ENCODE measurements at regions not wholly inside any gene's neighbourhood (a gene's known extent, or its start where the extent isn't known, plus 50 kb on each side); places are given as distances from the start of the nearest gene placed in this dataset.

DNA sequence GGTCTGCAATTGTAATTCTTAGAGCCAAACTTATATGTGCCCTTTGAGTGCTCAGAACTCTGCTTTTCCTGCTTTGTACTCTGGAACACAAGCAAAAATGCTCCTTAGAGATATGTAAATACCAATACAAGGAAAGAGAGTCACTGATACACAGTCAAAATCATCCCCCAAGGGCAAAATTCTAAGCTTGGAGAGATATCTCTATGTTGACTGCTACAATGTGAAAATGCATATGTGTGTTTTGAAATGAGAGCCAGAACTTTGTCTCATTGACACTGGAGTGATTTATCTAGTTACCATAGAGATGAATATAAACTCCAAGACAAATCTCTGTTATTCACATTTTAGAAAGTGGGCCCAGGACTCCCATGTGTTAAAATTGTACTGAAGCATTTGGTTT is 494.8 kb upstream of the SLITRK1 start:
- Mint-ChIP-seq H3K36me3 (no peaks in the 10 kb centered on the region), H3K9me3 (peaks cover 6% of the 10 kb centered on the region; the same call in 1 of the 2 replicates), H3K4me1 (peaks cover 7% of the 10 kb centered on the region), H3K27me3 (ENCODE audit: low read depth) (no peaks in the 10 kb centered on the region), H3K27ac (no peak overlapping the region), H3K4me3 (no peak overlapping the region)
- ATAC-seq (no peak), DNase-seq (ENCODE audit: low spot score) (no peak)
- ChIA-PET CTCF (no interaction called here), POLR2A (no interaction called here)
- TF ChIP-seq FOXJ3 (CRISPR knock-in tag; IDR thresholded peaks at IDR 0.05; ENCODE audit: borderline replicate concordance) = no peak
- no peak for TF ChIP-seq NFATC4 (CRISPR knock-in tag; IDR thresholded peaks at IDR 0.05)
- TF ChIP-seq MXD4 (CRISPR knock-in tag; IDR thresholded peaks at IDR 0.05; ENCODE audit: borderline replicate concordance) = no peak
- TF ChIP-seq, protein P1, sequence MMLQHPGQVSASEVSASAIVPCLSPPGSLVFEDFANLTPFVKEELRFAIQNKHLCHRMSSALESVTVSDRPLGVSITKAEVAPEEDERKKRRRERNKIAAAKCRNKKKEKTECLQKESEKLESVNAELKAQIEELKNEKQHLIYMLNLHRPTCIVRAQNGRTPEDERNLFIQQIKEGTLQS (CRISPR knock-in tag; conservative IDR thresholded peaks at IDR 0.05) = no peak
- TF ChIP-seq ATF1 (CRISPR knock-in tag; IDR thresholded peaks at IDR 0.05) = no peak
- TF ChIP-seq TEAD4 (CRISPR knock-in tag; IDR thresholded peaks at IDR 0.05) = no peak
- TF ChIP-seq SMAD3 (CRISPR knock-in tag; IDR thresholded peaks at IDR 0.05; ENCODE audit: borderline replicate concordance) = no peak
- no peak for TF ChIP-seq GRHL2 (CRISPR knock-in tag; IDR thresholded peaks at IDR 0.05; ENCODE audit: insufficient replicate concordance, severe bottlenecking)
- TF ChIP-seq, protein P2, sequence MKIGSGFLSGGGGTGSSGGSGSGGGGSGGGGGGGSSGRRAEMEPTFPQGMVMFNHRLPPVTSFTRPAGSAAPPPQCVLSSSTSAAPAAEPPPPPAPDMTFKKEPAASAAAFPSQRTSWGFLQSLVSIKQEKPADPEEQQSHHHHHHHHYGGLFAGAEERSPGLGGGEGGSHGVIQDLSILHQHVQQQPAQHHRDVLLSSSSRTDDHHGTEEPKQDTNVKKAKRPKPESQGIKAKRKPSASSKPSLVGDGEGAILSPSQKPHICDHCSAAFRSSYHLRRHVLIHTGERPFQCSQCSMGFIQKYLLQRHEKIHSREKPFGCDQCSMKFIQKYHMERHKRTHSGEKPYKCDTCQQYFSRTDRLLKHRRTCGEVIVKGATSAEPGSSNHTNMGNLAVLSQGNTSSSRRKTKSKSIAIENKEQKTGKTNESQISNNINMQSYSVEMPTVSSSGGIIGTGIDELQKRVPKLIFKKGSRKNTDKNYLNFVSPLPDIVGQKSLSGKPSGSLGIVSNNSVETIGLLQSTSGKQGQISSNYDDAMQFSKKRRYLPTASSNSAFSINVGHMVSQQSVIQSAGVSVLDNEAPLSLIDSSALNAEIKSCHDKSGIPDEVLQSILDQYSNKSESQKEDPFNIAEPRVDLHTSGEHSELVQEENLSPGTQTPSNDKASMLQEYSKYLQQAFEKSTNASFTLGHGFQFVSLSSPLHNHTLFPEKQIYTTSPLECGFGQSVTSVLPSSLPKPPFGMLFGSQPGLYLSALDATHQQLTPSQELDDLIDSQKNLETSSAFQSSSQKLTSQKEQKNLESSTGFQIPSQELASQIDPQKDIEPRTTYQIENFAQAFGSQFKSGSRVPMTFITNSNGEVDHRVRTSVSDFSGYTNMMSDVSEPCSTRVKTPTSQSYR (CRISPR knock-in tag; IDR thresholded peaks at IDR 0.05) = no peak
- TF ChIP-seq ZNF121 (CRISPR knock-in tag; IDR thresholded peaks at IDR 0.05) = no peak
- TF ChIP-seq, protein P3, sequence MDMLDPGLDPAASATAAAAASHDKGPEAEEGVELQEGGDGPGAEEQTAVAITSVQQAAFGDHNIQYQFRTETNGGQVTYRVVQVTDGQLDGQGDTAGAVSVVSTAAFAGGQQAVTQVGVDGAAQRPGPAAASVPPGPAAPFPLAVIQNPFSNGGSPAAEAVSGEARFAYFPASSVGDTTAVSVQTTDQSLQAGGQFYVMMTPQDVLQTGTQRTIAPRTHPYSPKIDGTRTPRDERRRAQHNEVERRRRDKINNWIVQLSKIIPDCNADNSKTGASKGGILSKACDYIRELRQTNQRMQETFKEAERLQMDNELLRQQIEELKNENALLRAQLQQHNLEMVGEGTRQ (CRISPR knock-in tag; IDR thresholded peaks at IDR 0.05) = no peak
- no peak for TF ChIP-seq JUN (CRISPR knock-in tag; IDR thresholded peaks at IDR 0.05)
- no peak for TF ChIP-seq JAZF1 (CRISPR knock-in tag; IDR thresholded peaks at IDR 0.05)

DNA sequence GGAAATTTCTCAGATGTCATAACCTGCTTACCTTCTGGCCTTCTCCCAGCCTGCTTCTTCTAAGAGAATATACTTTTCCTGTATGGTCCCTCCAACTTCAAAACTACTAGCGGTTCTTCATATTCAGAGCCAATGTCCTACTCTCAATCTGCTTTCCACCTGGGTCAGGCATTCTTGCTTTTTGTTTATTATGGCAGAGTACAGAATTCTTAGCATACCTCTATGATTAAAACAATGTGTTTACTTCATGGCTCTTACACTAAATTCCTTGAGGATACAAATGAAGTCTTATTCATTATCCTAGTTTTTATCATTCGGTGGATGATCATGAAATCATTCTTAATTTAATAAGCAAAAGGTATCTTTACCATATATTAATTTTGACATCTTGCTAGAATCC is 484.2 kb upstream of the SLITRK1 start:
- Mint-ChIP-seq H3K36me3 (no peaks in the 10 kb centered on the region), H3K27me3 (ENCODE audit: low read depth) (no peaks in the 10 kb centered on the region), H3K4me1 (no peaks in the 10 kb centered on the region), H3K9me3 (no peaks in the 10 kb centered on the region), H3K27ac (no peak overlapping the region), H3K4me3 (no peak overlapping the region)
- CTCF ChIA-PET = no interaction called here
- DNase-seq (ENCODE audit: low spot score) (no peak), ATAC-seq (no peak)
- no peak for TF ChIP-seq CREB1 (CRISPR knock-in tag; IDR thresholded peaks at IDR 0.05)
- no peak for TF ChIP-seq GRHL2 (CRISPR knock-in tag; IDR thresholded peaks at IDR 0.05; ENCODE audit: insufficient replicate concordance, severe bottlenecking)
- TF ChIP-seq ZMAT4 (CRISPR knock-in tag; IDR thresholded peaks at IDR 0.05) = no peak
- POLR2A ChIA-PET = no interaction called here

- H3K36me3 Mint-ChIP-seq = no peaks in the 10 kb centered on the region
- H3K4me3 Mint-ChIP-seq = no peak overlapping the region
- DNase-seq (ENCODE audit: low spot score) = no peak
- no peaks in the 10 kb centered on the region for H3K9me3 Mint-ChIP-seq
- ChIA-PET CTCF (no interaction called here), POLR2A (no interaction called here)
- no peak overlapping the region for H3K27ac Mint-ChIP-seq
- no peaks in the 10 kb centered on the region for H3K27me3 Mint-ChIP-seq (ENCODE audit: low read depth)
- ATAC-seq = no peak
- no peaks in the 10 kb centered on the region for H3K4me1 Mint-ChIP-seq
- TF ChIP-seq, protein P1 (CRISPR knock-in tag; conservative IDR thresholded peaks at IDR 0.05) = no peak
- TF ChIP-seq FOXP4 (CRISPR knock-in tag; IDR thresholded peaks at IDR 0.05) (no peak), MYBL2 (CRISPR knock-in tag; IDR thresholded peaks at IDR 0.05) (no peak), FOXJ3 (CRISPR knock-in tag; IDR thresholded peaks at IDR 0.05; ENCODE audit: borderline replicate concordance) (no peak), IRF1 (CRISPR knock-in tag; IDR thresholded peaks at IDR 0.05) (no peak), HMGA2 (CRISPR knock-in tag; IDR thresholded peaks at IDR 0.05) (no peak), ZNF263 (CRISPR knock-in tag; IDR thresholded peaks at IDR 0.05; ENCODE audit: low read depth) (no peak)
- TF ChIP-seq, protein P4, sequence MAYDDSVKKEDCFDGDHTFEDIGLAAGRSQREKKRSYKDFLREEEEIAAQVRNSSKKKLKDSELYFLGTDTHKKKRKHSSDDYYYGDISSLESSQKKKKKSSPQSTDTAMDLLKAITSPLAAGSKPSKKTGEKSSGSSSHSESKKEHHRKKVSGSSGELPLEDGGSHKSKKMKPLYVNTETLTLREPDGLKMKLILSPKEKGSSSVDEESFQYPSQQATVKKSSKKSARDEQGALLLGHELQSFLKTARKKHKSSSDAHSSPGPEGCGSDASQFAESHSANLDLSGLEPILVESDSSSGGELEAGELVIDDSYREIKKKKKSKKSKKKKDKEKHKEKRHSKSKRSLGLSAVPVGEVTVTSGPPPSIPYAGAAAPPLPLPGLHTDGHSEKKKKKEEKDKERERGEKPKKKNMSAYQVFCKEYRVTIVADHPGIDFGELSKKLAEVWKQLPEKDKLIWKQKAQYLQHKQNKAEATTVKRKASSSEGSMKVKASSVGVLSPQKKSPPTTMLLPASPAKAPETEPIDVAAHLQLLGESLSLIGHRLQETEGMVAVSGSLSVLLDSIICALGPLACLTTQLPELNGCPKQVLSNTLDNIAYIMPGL (CRISPR knock-in tag; IDR thresholded peaks at IDR 0.05) = no peak
- TF ChIP-seq, protein P5, sequence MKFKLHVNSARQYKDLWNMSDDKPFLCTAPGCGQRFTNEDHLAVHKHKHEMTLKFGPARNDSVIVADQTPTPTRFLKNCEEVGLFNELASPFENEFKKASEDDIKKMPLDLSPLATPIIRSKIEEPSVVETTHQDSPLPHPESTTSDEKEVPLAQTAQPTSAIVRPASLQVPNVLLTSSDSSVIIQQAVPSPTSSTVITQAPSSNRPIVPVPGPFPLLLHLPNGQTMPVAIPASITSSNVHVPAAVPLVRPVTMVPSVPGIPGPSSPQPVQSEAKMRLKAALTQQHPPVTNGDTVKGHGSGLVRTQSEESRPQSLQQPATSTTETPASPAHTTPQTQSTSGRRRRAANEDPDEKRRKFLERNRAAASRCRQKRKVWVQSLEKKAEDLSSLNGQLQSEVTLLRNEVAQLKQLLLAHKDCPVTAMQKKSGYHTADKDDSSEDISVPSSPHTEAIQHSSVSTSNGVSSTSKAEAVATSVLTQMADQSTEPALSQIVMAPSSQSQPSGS (CRISPR knock-in tag; IDR thresholded peaks at IDR 0.05; ENCODE audit: borderline replicate concordance, low read depth) = no peak
Measured at GRCh38 chr13:84362777-84363176, 480.5 kb upstream of the SLITRK1 start.
